Smooth muscle cell (in vitro differentiated cells): ENCODE measurements at regions not wholly inside any gene's neighbourhood (a gene's known extent, or its start where the extent isn't known, plus 50 kb on each side); places are given as distances from the start of the nearest gene placed in this dataset.

Experiments
- DNase-seq: peaks from one replicate; lab custom pipeline; 2025; ENCODE audit not compliant: unreplicated experiment; lab: John Stamatoyannopoulos, UW
- H2AFZ ChIP-seq: fragments of 200-600 bp; sonication (generic); 2 replicates; pipeline ENCODE4 v1.6.0; 2016; ENCODE audit warnings: antibody characterized with exemption, low read depth, mild to moderate bottlenecking
- H3F3A ChIP-seq: fragments of 200-600 bp; sonication (generic); 2 replicates; pipeline ENCODE4 v1.6.0; 2017; ENCODE audit warnings: antibody characterized with exemption, low read depth
- H3K27ac ChIP-seq: fragments of 200-600 bp; sonication (generic); 2 replicates; pipeline ENCODE4 v1.5.1; 2016; ENCODE audit warnings: low read depth, mild to moderate bottlenecking
- H3K27me3 ChIP-seq: fragments of 200-600 bp; sonication (generic); 2 replicates; pipeline ENCODE4 v1.6.1; 2016; ENCODE audit warnings: low read depth, mild to moderate bottlenecking
- H3K36me3 ChIP-seq: fragments of 200-600 bp; sonication (generic); 2 replicates; pipeline ENCODE4 v1.5.1; 2016; ENCODE audit warnings: low read depth
- H3K4me1 ChIP-seq: fragments of 200-600 bp; sonication (generic); 2 replicates; pipeline ENCODE4 v1.5.1; 2016; ENCODE audit warnings: low read depth
- H3K4me2 ChIP-seq: fragments of 200-600 bp; sonication (generic); 2 replicates; pipeline ENCODE4 v1.6.0; 2016; ENCODE audit warnings: mild to moderate bottlenecking
- H3K4me3 ChIP-seq: fragments of 200-600 bp; sonication (generic); 2 replicates; pipeline ENCODE4 v1.5.1; 2016; ENCODE audit warnings: mild to moderate bottlenecking
- H3K79me2 ChIP-seq: fragments of 200-600 bp; sonication (generic); 2 replicates; pipeline ENCODE4 v1.6.0; 2016; ENCODE audit warnings: low read depth, mild to moderate bottlenecking
- H3K9ac ChIP-seq: fragments of 200-600 bp; sonication (generic); 2 replicates; pipeline ENCODE4 v1.6.0; 2016; ENCODE audit warnings: low read depth
- H3K9me3 ChIP-seq: fragments of 200-600 bp; sonication (generic); replicated peaks from 2 replicates; pipeline ENCODE4 v1.5.1; 2016; ENCODE audit warnings: low read depth
- H4K20me1 ChIP-seq: fragments of 200-600 bp; sonication (generic); 2 replicates; pipeline ENCODE4 v1.6.0; 2016; ENCODE audit warnings: low read depth
- WGBS: methylation state at CpG from one replicate; pipeline ENCODE4 v1.1.7; 2016; ENCODE audit warnings: low lambda C conversion rate; 5-methylcytosine and 5-hydroxymethylcytosine counted together
- TF ChIP-seq, protein P1 (sequence below): fragments of 200-600 bp; sonication (generic); IDR thresholded peaks from 2 replicates; pipeline ENCODE4 v1.5.1; 2017; ENCODE audit warnings: borderline replicate concordance, mild to moderate bottlenecking, antibody characterized with exemption; ENCODE audit not compliant: insufficient read depth, poor library complexity, severe bottlenecking

DNA sequence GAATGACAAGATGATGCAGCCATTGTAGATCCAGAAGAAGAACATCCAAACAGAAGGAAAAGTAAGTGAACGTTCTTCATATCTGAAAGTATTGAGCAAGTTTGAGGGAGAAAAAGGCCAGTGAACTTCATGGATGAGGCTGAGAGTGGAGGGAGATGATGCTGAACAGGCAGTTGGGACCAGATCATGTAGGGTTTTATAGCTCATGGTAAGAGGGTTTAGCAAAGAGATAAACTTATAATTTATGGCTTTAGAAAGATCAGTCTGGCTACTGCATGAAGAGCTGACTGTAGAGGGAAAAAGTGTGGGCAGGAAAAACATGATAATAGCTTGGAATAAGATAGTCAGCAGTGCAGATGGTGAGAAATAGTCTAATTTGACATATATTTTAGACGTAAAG is 192.6 kb upstream of the LPP start:
- Histone ChIP-seq H3K4me3 (no peak overlapping the region), H3K36me3 (no peaks in the 10 kb centered on the region), H4K20me1 (no peaks in the 10 kb centered on the region), H3K27ac (no peak overlapping the region), H3K4me1 (no peaks in the 10 kb centered on the region), H3F3A (no peaks in the 10 kb centered on the region), H3K27me3 (peaks cover 3% of the 10 kb centered on the region), H3K9ac (no peak overlapping the region), H3K4me2 (peak overlapping the region; percentile 36), H3K79me2 (no peaks in the 10 kb centered on the region), H2AFZ (no peak overlapping the region), H3K9me3 (no peaks in the 10 kb centered on the region)
- 16% methylated on average over 2 of the region's 2 CpGs for WGBS
- TF ChIP-seq, protein P1, sequence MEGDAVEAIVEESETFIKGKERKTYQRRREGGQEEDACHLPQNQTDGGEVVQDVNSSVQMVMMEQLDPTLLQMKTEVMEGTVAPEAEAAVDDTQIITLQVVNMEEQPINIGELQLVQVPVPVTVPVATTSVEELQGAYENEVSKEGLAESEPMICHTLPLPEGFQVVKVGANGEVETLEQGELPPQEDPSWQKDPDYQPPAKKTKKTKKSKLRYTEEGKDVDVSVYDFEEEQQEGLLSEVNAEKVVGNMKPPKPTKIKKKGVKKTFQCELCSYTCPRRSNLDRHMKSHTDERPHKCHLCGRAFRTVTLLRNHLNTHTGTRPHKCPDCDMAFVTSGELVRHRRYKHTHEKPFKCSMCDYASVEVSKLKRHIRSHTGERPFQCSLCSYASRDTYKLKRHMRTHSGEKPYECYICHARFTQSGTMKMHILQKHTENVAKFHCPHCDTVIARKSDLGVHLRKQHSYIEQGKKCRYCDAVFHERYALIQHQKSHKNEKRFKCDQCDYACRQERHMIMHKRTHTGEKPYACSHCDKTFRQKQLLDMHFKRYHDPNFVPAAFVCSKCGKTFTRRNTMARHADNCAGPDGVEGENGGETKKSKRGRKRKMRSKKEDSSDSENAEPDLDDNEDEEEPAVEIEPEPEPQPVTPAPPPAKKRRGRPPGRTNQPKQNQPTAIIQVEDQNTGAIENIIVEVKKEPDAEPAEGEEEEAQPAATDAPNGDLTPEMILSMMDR, result no peak
- no peak for DNase-seq

DNA sequence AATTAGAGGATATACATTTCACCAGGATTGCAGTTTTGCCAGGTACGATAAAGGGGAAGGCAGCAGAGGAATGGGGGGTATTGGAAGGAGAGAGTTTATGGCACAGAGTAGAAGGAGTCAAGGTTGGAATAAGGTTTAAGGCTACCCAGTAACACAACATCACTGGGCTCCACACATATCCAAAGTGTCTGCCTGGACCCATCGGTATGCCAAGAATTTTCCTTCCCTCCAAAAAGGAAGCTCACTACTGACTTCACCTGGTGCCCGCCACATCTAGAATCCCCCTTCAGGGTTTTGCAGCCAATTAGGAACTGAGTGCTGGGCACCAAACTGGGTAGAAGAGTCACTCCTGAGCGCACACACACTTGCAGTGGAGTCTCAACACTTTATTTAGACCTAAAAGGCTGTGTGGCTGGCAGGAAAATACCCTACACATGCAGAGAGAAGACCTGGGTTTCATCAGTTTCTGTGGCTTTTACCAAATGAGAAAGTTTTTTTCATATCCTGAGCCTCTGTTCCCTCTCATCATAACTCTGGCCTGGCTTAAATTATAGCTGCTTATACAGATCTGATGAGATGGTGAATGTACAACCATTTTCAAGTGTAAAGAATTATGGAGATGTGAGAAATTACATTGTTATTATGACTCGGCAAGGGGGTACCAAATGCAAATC is 190.8 kb upstream of the LPP start:
- Histone ChIP-seq H3K27ac (no peak overlapping the region), H3K4me3 (no peak overlapping the region), H4K20me1 (no peaks in the 10 kb centered on the region), H3K4me2 (no peak overlapping the region), H3K9me3 (no peaks in the 10 kb centered on the region), H3K79me2 (no peaks in the 10 kb centered on the region), H3K27me3 (peaks cover 3% of the 10 kb centered on the region), H2AFZ (no peak overlapping the region), H3K36me3 (no peaks in the 10 kb centered on the region), H3K4me1 (no peaks in the 10 kb centered on the region), H3K9ac (no peak overlapping the region), H3F3A (no peaks in the 10 kb centered on the region)
- WGBS, result 90% methylated on average over 5 of the region's 5 CpGs
- no peak for DNase-seq
- TF ChIP-seq, protein P1, result no peak

DNA sequence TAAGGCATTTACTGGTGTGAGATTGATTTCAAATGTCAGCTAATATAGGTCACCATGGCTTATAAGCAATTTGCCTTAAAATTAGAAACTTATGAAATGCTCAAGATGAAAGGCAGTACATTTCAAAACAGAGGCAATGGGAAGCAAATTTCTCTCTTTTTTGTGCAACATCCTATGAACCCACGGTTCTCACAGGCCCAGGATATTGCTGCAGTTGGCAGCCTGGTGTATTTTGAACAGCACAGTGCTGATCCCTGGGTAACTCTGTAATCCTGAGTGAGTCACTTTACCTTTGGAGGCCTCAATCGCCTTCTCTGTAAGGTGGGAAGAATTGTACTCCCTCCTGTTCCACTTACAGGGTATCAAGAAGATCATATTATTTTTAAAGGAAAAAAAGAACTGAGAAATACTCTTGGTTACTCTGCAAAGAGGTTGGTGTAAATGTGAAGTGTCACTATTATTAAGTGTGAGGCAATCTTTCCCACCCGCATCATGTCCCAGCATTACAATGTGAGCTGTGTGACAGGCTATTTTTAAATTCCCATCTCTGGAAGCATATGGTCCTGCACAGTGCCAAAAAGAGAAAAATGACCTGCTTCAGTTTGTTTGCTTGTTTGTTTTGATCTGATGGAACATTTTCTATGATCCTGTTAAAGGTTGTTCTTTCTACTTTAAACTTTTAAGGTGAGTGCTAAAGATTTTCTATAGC is 190.1 kb upstream of the LPP start:
- DNase-seq, result no peak
- no peaks in the 10 kb centered on the region for H4K20me1 ChIP-seq
- H2AFZ ChIP-seq, result no peak overlapping the region
- TF ChIP-seq, protein P1, result no peak
- H3K27ac ChIP-seq, result no peak overlapping the region
- no peak overlapping the region for H3K4me2 ChIP-seq
- H3K4me3 ChIP-seq, result no peak overlapping the region
- no peaks in the 10 kb centered on the region for H3K9me3 ChIP-seq
- no peaks in the 10 kb centered on the region for H3F3A ChIP-seq
- H3K9ac ChIP-seq, result no peak overlapping the region
- 58% methylated on average over 3 of the region's 3 CpGs for WGBS
- H3K79me2 ChIP-seq, result no peaks in the 10 kb centered on the region
- no peaks in the 10 kb centered on the region for H3K36me3 ChIP-seq
- H3K27me3 ChIP-seq, result peaks cover 3% of the 10 kb centered on the region
- no peaks in the 10 kb centered on the region for H3K4me1 ChIP-seq
